ENCODE measurements at regions not wholly inside any gene's neighbourhood (a gene's known extent, or its start where the extent isn't known, plus 50 kb on each side); places are given as distances from the start of the nearest gene placed in this dataset.
"Not testable (repeated sequence)": the region's sequence is repeated elsewhere in the genome, so short reads cannot be mapped to it uniquely, and the experiment has no call there.

DNA sequence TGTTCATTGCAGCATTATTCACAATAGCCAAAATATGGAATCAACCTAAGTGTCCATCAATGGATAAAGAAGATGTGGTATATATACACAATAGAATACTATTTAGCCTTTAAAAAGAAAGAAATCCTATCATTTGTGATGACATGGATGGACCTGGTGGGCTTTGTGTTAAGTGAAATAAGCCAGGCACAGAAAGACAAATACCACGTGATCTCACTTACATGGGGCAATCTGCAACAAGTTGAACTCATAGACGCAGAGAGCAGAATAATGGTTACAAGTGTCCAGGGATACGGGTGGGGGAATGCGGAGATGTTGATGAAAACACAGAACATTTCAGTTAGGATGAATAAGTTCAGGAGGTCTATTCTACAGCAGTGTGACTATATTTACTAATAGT lies 66.4 kb upstream of the ALDH1B1 start:
- no peaks in the 10 kb centered on the region for H3K36me3 ChIP-seq
- TF ChIP-seq POLR2A (IDR thresholded peaks at IDR 0.05) (no peak), EP300 (IDR thresholded peaks at IDR 0.05) (no peak), POLR2AphosphoS5 (IDR thresholded peaks at IDR 0.05) (no peak)
- no peaks in the 10 kb centered on the region for H3K4me1 ChIP-seq
- H3K27me3 ChIP-seq = no peaks in the 10 kb centered on the region
- 91% methylated on average over 4 of the region's 4 CpGs for WGBS
- DNase-seq (ENCODE audit: low spot score in 2 of 2) = no peak
- no peaks in the 10 kb centered on the region for H3K9me3 ChIP-seq
- no peak overlapping the region for H3K27ac ChIP-seq
- no peak overlapping the region for H3K4me3 ChIP-seq

DNA sequence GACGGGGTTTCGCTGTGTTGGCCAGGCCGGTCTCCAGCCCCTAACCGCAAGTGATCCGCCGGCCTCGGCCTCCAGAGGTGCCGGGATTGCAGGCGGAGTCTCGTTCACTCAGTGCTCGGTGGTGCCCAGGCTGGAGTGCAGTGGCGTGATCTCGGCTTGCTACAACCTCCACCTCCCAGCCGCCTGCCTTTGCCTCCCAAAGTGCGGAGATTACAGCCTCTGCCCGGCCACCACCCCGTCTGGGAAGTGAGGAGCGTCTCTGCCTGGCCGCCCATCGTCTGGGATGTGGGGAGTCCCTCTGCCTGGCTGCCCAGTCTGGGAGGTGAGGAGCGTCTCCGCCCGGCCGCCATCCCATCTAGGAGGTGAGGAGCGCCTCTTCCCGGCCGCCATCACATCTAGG lies 68.3 kb upstream of the ALDH1B1 start:
- not testable (repeated sequence) for H3K27ac ChIP-seq; H3K9me3 ChIP-seq; H3K27me3 ChIP-seq; H3K4me3 ChIP-seq; H3K4me1 ChIP-seq; DNase-seq (ENCODE audit: low spot score in 2 of 2); H3K36me3 ChIP-seq
- WGBS = 97% methylated on average over 10 of the region's 27 CpGs

DNA sequence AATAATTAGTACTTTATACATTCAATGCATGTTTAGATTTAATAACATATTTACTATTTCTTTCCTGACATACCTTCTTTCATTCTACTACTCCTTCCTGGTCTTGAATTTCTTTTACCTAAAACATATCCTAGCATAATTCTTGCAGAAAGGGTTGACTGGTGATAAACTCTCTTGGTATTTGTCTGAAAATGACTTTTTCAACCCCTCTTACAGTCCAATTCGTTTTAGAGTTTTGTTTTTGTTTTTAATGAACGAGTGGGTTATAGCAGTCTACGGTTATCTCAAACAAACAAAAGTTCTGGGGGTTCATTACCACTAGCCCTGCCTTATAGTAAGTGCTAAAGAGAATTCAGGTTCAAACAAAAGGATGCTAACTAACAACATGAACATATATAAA lies 69.6 kb upstream of the ALDH1B1 start:
- Histone ChIP-seq H3K4me3 (no peak overlapping the region), H3K36me3 (no peaks in the 10 kb centered on the region), H3K4me1 (peaks cover 8% of the 10 kb centered on the region), H3K27me3 (no peaks in the 10 kb centered on the region), H3K9me3 (no peaks in the 10 kb centered on the region), H3K27ac (no peak overlapping the region)
- 81% methylated on average over 3 of the region's 3 CpGs for WGBS
- TF ChIP-seq POLR2AphosphoS5 (IDR thresholded peaks at IDR 0.05) (no peak), EP300 (IDR thresholded peaks at IDR 0.05) (no peak), POLR2A (IDR thresholded peaks at IDR 0.05) (no peak)
- TF ChIP-seq, protein P1, sequence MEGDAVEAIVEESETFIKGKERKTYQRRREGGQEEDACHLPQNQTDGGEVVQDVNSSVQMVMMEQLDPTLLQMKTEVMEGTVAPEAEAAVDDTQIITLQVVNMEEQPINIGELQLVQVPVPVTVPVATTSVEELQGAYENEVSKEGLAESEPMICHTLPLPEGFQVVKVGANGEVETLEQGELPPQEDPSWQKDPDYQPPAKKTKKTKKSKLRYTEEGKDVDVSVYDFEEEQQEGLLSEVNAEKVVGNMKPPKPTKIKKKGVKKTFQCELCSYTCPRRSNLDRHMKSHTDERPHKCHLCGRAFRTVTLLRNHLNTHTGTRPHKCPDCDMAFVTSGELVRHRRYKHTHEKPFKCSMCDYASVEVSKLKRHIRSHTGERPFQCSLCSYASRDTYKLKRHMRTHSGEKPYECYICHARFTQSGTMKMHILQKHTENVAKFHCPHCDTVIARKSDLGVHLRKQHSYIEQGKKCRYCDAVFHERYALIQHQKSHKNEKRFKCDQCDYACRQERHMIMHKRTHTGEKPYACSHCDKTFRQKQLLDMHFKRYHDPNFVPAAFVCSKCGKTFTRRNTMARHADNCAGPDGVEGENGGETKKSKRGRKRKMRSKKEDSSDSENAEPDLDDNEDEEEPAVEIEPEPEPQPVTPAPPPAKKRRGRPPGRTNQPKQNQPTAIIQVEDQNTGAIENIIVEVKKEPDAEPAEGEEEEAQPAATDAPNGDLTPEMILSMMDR (IDR thresholded peaks at IDR 0.05) = no peak
- no peak for DNase-seq (ENCODE audit: low spot score in 2 of 2)

DNA sequence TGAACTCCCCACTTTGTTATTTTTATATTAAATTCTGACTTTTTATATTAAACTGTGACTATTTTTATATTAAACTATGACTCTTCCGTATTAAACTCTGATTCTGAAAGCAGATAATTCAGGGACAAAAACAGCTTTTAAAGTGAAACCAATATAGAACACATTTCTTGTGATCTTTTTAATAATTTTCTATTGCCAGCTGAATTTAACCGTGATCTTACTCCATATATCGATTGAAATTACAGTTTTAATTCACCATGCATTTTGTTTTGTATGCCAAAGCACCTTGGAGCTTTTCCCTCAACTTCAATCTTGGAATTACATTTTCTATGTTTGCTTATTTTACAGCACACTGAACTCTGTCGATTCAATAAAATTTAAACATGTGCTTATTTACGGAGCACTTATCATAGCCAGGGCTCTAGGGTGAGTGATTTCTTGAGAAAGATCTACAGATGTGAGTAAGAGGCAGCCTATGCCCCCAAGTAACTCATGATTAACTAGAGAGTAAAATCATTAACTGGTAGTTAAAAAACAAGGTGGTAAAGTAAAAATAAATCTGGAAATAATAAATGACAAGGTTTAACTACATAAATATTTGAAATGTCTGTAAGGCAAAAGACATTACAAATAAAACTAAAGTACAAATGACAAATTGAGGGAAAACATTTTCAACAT lies 72.9 kb upstream of the ALDH1B1 start:
- no peak overlapping the region for H3K27ac ChIP-seq
- TF ChIP-seq, protein P1 (IDR thresholded peaks at IDR 0.05) = no peak
- TF ChIP-seq POLR2A (IDR thresholded peaks at IDR 0.05) (no peak), POLR2AphosphoS5 (IDR thresholded peaks at IDR 0.05) (no peak)
- DNase-seq (ENCODE audit: low spot score in 2 of 2) = no peak
- WGBS = 33% methylated on average over 5 of the region's 5 CpGs
- no peaks in the 10 kb centered on the region for H3K36me3 ChIP-seq
- no peaks in the 10 kb centered on the region for H3K9me3 ChIP-seq
- peak overlapping the region; percentile 12 for H3K4me3 ChIP-seq
- H3K4me1 ChIP-seq = peaks cover 8% of the 10 kb centered on the region
- H3K27me3 ChIP-seq = no peaks in the 10 kb centered on the region

DNA sequence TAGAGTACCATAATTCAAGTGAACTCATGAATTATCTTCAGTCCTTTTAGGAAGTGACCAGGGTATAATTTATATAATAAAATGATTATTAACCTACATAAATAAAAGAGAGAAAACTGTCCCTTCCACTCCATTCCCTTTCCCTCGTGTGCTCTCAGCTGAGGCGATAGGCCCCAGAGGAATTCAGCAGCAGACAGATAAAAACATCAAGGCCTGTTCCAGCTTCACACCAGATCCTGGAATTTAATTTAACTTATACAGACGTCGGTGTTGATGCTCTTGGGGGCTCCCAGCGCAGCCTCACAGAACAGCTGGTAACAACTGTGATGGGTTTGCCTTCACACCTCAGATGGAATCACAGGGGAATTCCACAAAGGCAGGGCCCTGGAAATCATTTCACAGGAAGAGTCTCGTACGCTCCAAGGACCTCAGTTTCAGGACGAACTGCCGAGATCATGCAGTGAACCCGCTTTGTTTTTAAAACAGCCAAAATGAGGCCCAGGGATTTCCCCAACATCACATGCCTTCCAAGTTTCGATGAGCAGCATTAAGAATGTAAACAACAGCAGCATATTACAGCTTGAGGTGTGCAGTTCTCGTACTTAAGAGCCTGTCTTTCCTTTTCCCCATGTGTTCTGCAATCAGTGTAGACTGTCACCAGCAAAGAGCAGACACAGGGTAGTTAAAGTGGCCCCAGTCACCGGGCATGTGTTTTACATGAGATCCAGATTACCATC lies 73.6 kb upstream of the ALDH1B1 start:
- no peaks in the 10 kb centered on the region for H3K27me3 ChIP-seq
- peak overlapping the region; percentile 12 for H3K4me3 ChIP-seq
- WGBS = 27% methylated on average over 13 of the region's 13 CpGs
- TF ChIP-seq, protein P1 (IDR thresholded peaks at IDR 0.05) = no peak
- TF ChIP-seq POLR2A (IDR thresholded peaks at IDR 0.05) = no peak
- TF ChIP-seq POLR2AphosphoS5 (IDR thresholded peaks at IDR 0.05) = no peak
- no peak for TF ChIP-seq EP300 (IDR thresholded peaks at IDR 0.05)
- no peak overlapping the region for H3K27ac ChIP-seq
- no peaks in the 10 kb centered on the region for H3K9me3 ChIP-seq
- H3K4me1 ChIP-seq = peaks cover 8% of the 10 kb centered on the region
- H3K36me3 ChIP-seq = no peaks in the 10 kb centered on the region
- no peak for DNase-seq (ENCODE audit: low spot score in 2 of 2)

DNA sequence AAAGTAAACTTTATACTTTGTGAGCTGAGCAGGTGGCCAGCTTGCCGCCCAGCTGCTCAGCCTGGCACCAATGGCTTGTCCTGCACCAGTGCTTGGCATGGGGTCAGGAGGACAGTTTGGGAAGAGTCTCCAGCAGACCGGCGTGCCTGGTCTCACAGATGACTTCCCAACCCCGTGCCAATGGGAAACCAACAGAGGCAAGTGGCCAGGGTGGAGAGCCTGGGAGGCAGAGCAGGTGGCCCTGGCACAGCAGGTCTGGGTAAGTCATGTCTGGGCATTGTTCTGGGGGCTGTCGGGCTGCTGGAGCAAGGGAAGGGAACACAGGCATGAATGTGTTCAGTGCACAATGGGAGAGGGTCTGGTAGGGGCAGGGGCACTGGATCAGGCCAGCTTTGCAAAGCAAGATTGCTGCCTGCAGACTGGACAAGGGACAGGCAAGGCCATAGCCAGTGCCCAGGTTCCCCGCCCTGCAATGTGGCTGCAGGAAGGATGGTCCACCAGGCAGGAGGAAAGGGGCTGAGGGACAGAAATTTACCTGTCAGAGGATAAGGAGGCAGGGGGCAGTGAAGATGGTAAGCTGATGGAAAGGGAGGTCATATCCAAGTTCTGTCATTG lies 76.2 kb upstream of the ALDH1B1 start:
- WGBS = 55% methylated on average over 6 of the region's 6 CpGs
- TF ChIP-seq EP300 (IDR thresholded peaks at IDR 0.05) (no peak), POLR2A (IDR thresholded peaks at IDR 0.05) (no peak), POLR2AphosphoS5 (IDR thresholded peaks at IDR 0.05) (no peak)
- TF ChIP-seq, protein P1 (IDR thresholded peaks at IDR 0.05) = no peak
- no peak overlapping the region for H3K27ac ChIP-seq
- no peaks in the 10 kb centered on the region for H3K9me3 ChIP-seq
- peak in 1 of 2 donors; percentile 74 for DNase-seq (ENCODE audit: low spot score in 2 of 2)
- H3K27me3 ChIP-seq = peaks cover 17% of the 10 kb centered on the region
- no peaks in the 10 kb centered on the region for H3K36me3 ChIP-seq
- H3K4me3 ChIP-seq = no peak overlapping the region
- peaks cover 8% of the 10 kb centered on the region for H3K4me1 ChIP-seq
